Astrocyte (in vitro differentiated cells and primary cell): ENCODE measurements at regions not wholly inside any gene's neighbourhood (a gene's known extent, or its start where the extent isn't known, plus 50 kb on each side); places are given as distances from the start of the nearest gene placed in this dataset.

ENCODE experiments used
- CTCF ChIP-seq: IDR thresholded peaks from 2 replicates; pipeline ENCODE4 v1.5.1; 2011; ENCODE audit warnings: low read depth, mild to moderate bottlenecking, inconsistent platforms, low read length, moderate library complexity; ENCODE audit not compliant: insufficient read depth
- EZH2 ChIP-seq: IDR thresholded peaks from 2 replicates; pipeline ENCODE4 v1.6.1; 2012; ENCODE audit warnings: mild to moderate bottlenecking, low read length, inconsistent platforms; ENCODE audit not compliant: insufficient read depth

- no peak for TF ChIP-seq CTCF
- no peak for TF ChIP-seq EZH2
Observed at GRCh38 chr14:35220920-35221319, 71.3 kb upstream of the PSMA6 start.
